ENCODE measurements at regions not wholly inside any gene's neighbourhood (a gene's known extent, or its start where the extent isn't known, plus 50 kb on each side); places are given as distances from the start of the nearest gene placed in this dataset.

GRCh38 chr2:15704788-15705115 lies 113.1 kb downstream of the DDX1 start:
- no peaks in the 10 kb centered on the region for H3K4me1 ChIP-seq (replicated peaks in 1 of 4; ENCODE audit: control insufficient read depth in 3 of 4, insufficient read depth in 4 of 4, low read length in 3 of 4)
- no peaks in the 10 kb centered on the region for H4K20me1 ChIP-seq (replicated peaks in 1 of 2; ENCODE audit: control insufficient read depth in 1 of 2, insufficient read depth in 2 of 2, low read length in 2 of 2)
- no peak overlapping the region for H2BK120ac ChIP-seq (replicated peaks; ENCODE audit: low read depth, low read length)
- no peak overlapping the region for H3K14ac ChIP-seq (ENCODE audit: insufficient read length)
- H3K27ac ChIP-seq (ENCODE audit: low read depth, low read length) = no peak overlapping the region
- H4K91ac ChIP-seq (replicated peaks; ENCODE audit: insufficient read length, low read length) = no peak overlapping the region
- H3K79me1 ChIP-seq (ENCODE audit: low read depth, low read length) = no peaks in the 10 kb centered on the region
- no peak overlapping the region for H2BK12ac ChIP-seq (ENCODE audit: low read depth, low read length)
- POLR2A ChIA-PET (ENCODE audit: partially characterized antibody) = no interaction called here
- no peaks in the 10 kb centered on the region for H3K23me2 ChIP-seq (ENCODE audit: low read depth, low read length)
- H4K5ac ChIP-seq (ENCODE audit: insufficient read length, low read depth, low read length) = no peak overlapping the region
- H3K56ac ChIP-seq (replicated peaks; ENCODE audit: insufficient read length, low read depth, low read length) = no peak overlapping the region
- no peak overlapping the region for H2BK15ac ChIP-seq (ENCODE audit: low read length)
- no peak overlapping the region for H4K8ac ChIP-seq (ENCODE audit: extremely low read depth, insufficient read depth, low read length)
- H3K4me2 ChIP-seq (ENCODE audit: insufficient read depth in 1 of 2, low read depth in 2 of 2, low read length in 2 of 2) = no peak overlapping the region
- no peak overlapping the region for H2BK20ac ChIP-seq (ENCODE audit: low read length)
- no peak overlapping the region for H3K23ac ChIP-seq (ENCODE audit: insufficient read length)
- TF ChIP-seq PHF8 (conservative IDR thresholded peaks at IDR 0.05; ENCODE audit: low read depth, low read length) = no peak
- no peak for FAIRE-seq
- CTCF ChIA-PET (ENCODE audit: partially characterized antibody) = interaction anchor here (0.5 to 1.3 kb wide), 2 partner anchors 22 to 74 kb away, joined by 3 read pairs; no protein-coding TSS in a partner anchor
- H3K9ac ChIP-seq (replicated peaks in 1 of 4; ENCODE audit: extremely low read depth in 1 of 4, low read depth in 3 of 4, low read length in 3 of 4) = no peak overlapping the region
- no peak for DNase-seq (ENCODE audit: low read depth in 1 of 2, low spot score in 2 of 2)
- H3K4ac ChIP-seq (replicated peaks; ENCODE audit: insufficient read length, low read depth, low read length) = no peak overlapping the region
- H2BK5ac ChIP-seq (ENCODE audit: low read depth, low read length) = no peak overlapping the region
- no peak overlapping the region for H2AFZ ChIP-seq (ENCODE audit: low read length)
- H3K18ac ChIP-seq (ENCODE audit: extremely low read depth, low read length) = no peak overlapping the region
- H3K36me3 ChIP-seq (ENCODE audit: control insufficient read depth in 2 of 4, insufficient read depth in 4 of 4, low read length in 3 of 4) = no peaks in the 10 kb centered on the region
- H3K9me3 ChIP-seq (ENCODE audit: insufficient read depth in 2 of 2, low read depth in 1 of 2, low read length in 1 of 2) = no peaks in the 10 kb centered on the region
- H2AK5ac ChIP-seq (ENCODE audit: low read depth, low read length) = no peak overlapping the region
- no peak overlapping the region for H3K4me3 ChIP-seq (ENCODE audit: extremely low read depth in 1 of 4, insufficient read depth in 2 of 4, low read depth in 3 of 4, low read length in 4 of 4)
- no peaks in the 10 kb centered on the region for H3K79me2 ChIP-seq (ENCODE audit: control insufficient read depth in 1 of 2, insufficient read depth in 2 of 2, low read length in 2 of 2)
- 95% methylated on average over 1 of the region's 1 CpG; no CpG with 5 or more reads in 1 of the 2 experiments for WGBS, 2 experiments (ENCODE audit: extremely low coverage in 1 of 2, insufficient coverage in 1 of 2, insufficient read length in 1 of 2, insufficient replicate concordance in 2 of 2, low coverage in 1 of 2, low lambda C conversion rate in 2 of 2, missing lambda C conversion rate in 1 of 2)
- H3K27me3 ChIP-seq (replicated peaks in 1 of 4; ENCODE audit: control insufficient read depth in 3 of 4, extremely low read depth in 1 of 4, insufficient read depth in 3 of 4, low read length in 3 of 4) = no peaks in the 10 kb centered on the region
